ENCODE measurements at regions not wholly inside any gene's neighbourhood (a gene's known extent, or its start where the extent isn't known, plus 50 kb on each side); places are given as distances from the start of the nearest gene placed in this dataset.

DNA sequence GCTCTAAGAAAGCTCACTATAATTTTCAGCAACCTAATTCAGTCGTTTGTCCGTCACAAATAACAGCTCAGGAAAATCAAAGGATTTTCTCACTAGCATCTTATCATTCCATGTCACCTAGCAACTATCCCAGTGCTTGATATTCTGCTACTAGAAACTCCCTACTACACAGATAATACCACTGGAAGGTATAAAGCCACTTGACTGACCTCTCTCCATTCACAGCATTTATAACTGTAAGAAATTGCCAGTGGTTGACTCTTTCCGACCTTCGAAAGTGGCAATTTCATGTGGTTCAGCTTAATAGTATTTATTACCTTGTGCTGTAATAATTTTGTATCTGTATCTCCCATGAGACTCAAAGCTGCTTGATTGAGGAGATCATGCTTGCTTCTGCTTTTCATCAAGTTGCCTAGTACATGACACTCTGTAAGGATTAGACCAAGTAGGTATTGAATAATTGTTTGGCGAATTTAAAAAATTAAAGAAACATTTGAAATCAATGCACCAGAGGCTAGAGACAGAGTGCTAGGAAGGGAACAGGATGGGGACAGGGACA, 79.6 kb upstream of the TACR1 start:
- no peaks in the 10 kb centered on the region for H3K4me1 ChIP-seq
- H3K27me3 ChIP-seq (ENCODE audit: low read depth), result no peaks in the 10 kb centered on the region
- H3K4me3 ChIP-seq, result no peak overlapping the region
- no peak for TF ChIP-seq CTCF (IDR thresholded peaks at IDR 0.05; ENCODE audit: borderline replicate concordance)
- DNase-seq, result no peak
- no peaks in the 10 kb centered on the region for H3K36me3 ChIP-seq
- H3K27ac ChIP-seq (replicated peaks), result no peak overlapping the region
- peaks cover 3% of the 10 kb centered on the region for H3K9me3 ChIP-seq (replicated peaks)
- intact Hi-C loops (cut with micrococcal nuclease), result no loop called here

DNA sequence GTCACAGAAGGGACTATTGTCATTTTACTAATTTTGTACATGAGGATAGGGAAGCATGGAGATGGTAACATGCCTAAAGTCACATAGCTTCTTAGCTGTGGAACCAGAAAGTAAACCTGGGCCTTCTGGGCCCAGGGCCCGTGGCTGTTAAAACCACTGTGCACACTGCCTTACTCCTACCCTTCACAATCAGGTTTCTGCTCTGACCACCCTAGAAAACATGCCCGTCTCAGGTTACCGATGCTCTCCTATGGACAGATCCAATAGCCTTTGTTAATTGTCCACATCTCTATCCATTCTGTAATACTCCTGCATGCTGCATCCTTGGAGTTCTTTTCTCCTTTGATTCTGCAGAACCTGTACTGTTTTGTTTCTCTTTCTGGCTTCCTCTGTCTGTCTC, 79.0 kb upstream of the TACR1 start:
- no peak overlapping the region for H3K27ac ChIP-seq (replicated peaks)
- H3K4me3 ChIP-seq, result no peak overlapping the region
- H3K4me1 ChIP-seq, result no peaks in the 10 kb centered on the region
- peaks cover 9% of the 10 kb centered on the region for H3K9me3 ChIP-seq (replicated peaks)
- intact Hi-C loops (cut with micrococcal nuclease), result no loop called here
- H3K27me3 ChIP-seq (ENCODE audit: low read depth), result no peaks in the 10 kb centered on the region
- no peaks in the 10 kb centered on the region for H3K36me3 ChIP-seq
- no peak for DNase-seq
- TF ChIP-seq CTCF (IDR thresholded peaks at IDR 0.05; ENCODE audit: borderline replicate concordance), result no peak

- no peak overlapping the region for H3K27ac ChIP-seq (replicated peaks)
- H3K4me1 ChIP-seq, result no peaks in the 10 kb centered on the region
- H3K27me3 ChIP-seq (ENCODE audit: low read depth), result no peaks in the 10 kb centered on the region
- no peaks in the 10 kb centered on the region for H3K36me3 ChIP-seq
- TF ChIP-seq CTCF (IDR thresholded peaks at IDR 0.05; ENCODE audit: borderline replicate concordance), result no peak
- no peak overlapping the region for H3K4me3 ChIP-seq
- peaks cover 15% of the 10 kb centered on the region for H3K9me3 ChIP-seq (replicated peaks)
- DNase-seq, result no peak
- intact Hi-C loops (cut with micrococcal nuclease), result no loop called here
Measured at GRCh38 chr2:75277111-75277510, 77.8 kb upstream of the TACR1 start.

GRCh38 chr2:75276093-75277029, 77.0 kb upstream of the TACR1 start:
- H3K4me1 ChIP-seq, result no peaks in the 10 kb centered on the region
- no peaks in the 10 kb centered on the region for H3K27me3 ChIP-seq (ENCODE audit: low read depth)
- no peak overlapping the region for H3K4me3 ChIP-seq
- no peak for TF ChIP-seq CTCF (IDR thresholded peaks at IDR 0.05; ENCODE audit: borderline replicate concordance)
- peaks cover 15% of the 10 kb centered on the region for H3K9me3 ChIP-seq (replicated peaks)
- no peak overlapping the region for H3K27ac ChIP-seq (replicated peaks)
- no peaks in the 10 kb centered on the region for H3K36me3 ChIP-seq
- intact Hi-C loops (cut with micrococcal nuclease), result no loop called here
- DNase-seq, result no peak

DNA sequence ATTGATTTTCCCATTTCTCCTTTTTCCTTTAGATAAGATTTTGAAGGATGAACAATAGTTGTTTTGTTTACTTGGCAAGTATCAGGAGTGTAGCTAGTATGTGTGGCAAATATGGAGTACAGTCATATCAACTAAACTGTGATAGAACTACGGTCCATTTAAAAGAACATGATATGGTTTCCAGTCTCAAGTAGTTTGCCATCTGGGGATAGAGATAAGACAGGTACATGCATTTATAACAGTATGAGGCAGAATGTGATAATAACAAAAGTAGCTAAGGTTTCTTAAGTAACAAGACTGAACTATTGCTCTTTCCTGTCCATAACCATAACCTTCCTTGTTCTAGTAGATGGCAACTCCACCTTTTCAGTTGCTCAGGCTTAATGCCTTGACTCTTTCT, 75.6 kb upstream of the TACR1 start:
- H3K4me1 ChIP-seq, result no peaks in the 10 kb centered on the region
- H3K27ac ChIP-seq (replicated peaks), result no peak overlapping the region
- DNase-seq, result no peak

More for the DNA sequence above, 75.6 kb upstream of the TACR1 start:
- Histone ChIP-seq H3K4me3 (no peak overlapping the region), H3K27me3 (ENCODE audit: low read depth) (no peaks in the 10 kb centered on the region), H3K9me3 (replicated peaks) (peaks cover 15% of the 10 kb centered on the region), H3K36me3 (no peaks in the 10 kb centered on the region)
- TF ChIP-seq CTCF (IDR thresholded peaks at IDR 0.05; ENCODE audit: borderline replicate concordance), result no peak
- intact Hi-C loops (cut with micrococcal nuclease), result no loop called here
